RWPE1 (cell line): ENCODE measurements at regions not wholly inside any gene's neighbourhood (a gene's known extent, or its start where the extent isn't known, plus 50 kb on each side); places are given as distances from the start of the nearest gene placed in this dataset.

ENCODE experiments used
- CTCF ChIA-PET: fragments of 350-600 bp; sonication (Branson Sonifier 250); formaldehyde crosslinking; extraction: SDS; loops from one replicate; lab custom pipeline; 2021; lab: Yijun Ruan, JAX
- POLR2A ChIA-PET: fragments of 400-600 bp; formaldehyde crosslinking; extraction: SDS; loops from one replicate; lab custom pipeline; 2020; ENCODE audit warnings: antibody characterized with exemption; ENCODE audit not compliant: low non-redundant PET; lab: Yijun Ruan, JAX
- DNase-seq: peaks from one replicate; pipeline ENCODE4 v3.0.0; 2012; ENCODE audit warnings: low spot score
- H3K27ac ChIP-seq: fragments of 450-650 bp; 2 replicates; pipeline ENCODE4 v1.5.1; 2017
- TF ChIP-seq, protein P1 (sequence below): fragments of 450-650 bp; conservative IDR thresholded peaks from 2 replicates; pipeline ENCODE4 v1.5.1; 2017; ENCODE audit warnings: low read depth, mild to moderate bottlenecking

- ChIA-PET CTCF (no interaction called here), POLR2A (no interaction called here)
- TF ChIP-seq, protein P1, sequence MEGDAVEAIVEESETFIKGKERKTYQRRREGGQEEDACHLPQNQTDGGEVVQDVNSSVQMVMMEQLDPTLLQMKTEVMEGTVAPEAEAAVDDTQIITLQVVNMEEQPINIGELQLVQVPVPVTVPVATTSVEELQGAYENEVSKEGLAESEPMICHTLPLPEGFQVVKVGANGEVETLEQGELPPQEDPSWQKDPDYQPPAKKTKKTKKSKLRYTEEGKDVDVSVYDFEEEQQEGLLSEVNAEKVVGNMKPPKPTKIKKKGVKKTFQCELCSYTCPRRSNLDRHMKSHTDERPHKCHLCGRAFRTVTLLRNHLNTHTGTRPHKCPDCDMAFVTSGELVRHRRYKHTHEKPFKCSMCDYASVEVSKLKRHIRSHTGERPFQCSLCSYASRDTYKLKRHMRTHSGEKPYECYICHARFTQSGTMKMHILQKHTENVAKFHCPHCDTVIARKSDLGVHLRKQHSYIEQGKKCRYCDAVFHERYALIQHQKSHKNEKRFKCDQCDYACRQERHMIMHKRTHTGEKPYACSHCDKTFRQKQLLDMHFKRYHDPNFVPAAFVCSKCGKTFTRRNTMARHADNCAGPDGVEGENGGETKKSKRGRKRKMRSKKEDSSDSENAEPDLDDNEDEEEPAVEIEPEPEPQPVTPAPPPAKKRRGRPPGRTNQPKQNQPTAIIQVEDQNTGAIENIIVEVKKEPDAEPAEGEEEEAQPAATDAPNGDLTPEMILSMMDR = no peak
- DNase-seq = no peak
- H3K27ac ChIP-seq = no peak overlapping the region
These were observed 247.6 kb upstream of the CNKSR2 start for GRCh38 chrX:21126661-21127060.

- H3K27ac ChIP-seq = no peak overlapping the region
- POLR2A ChIA-PET = no interaction called here
- CTCF ChIA-PET = no interaction called here
- no peak for DNase-seq
- TF ChIP-seq, protein P1 = no peak
These were observed 242.9 kb upstream of the CNKSR2 start for GRCh38 chrX:21131346-21131745.

DNA sequence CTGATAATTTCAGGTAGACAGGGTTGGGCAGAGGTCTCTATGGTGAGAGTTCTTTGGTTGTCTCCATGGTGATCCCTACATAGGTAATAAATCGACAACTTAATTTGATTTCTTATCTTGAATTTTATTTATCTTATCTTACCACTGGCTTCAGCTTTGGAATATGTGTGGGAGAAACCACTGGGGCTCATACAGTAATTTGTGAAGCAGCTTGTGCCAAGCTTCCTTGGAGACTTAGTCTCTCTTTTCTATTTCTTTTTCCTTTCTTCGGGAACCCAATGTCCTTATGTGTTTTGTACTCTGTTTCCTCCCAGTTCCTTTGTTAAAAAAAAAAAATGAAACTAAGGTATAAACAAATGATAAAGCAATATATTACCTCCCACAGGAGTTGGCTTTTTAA lies 242.4 kb upstream of the CNKSR2 start:
- POLR2A ChIA-PET = no interaction called here
- CTCF ChIA-PET = no interaction called here
- no peak for DNase-seq
- TF ChIP-seq, protein P1 = no peak
- H3K27ac ChIP-seq = no peak overlapping the region

GRCh38 chrX:21132686-21133393 lies 241.4 kb upstream of the CNKSR2 start:
- H3K27ac ChIP-seq = no peak overlapping the region
- ChIA-PET CTCF (no interaction called here), POLR2A (no interaction called here)
- no peak for DNase-seq
- TF ChIP-seq, protein P1 = no peak

- no peak for DNase-seq
- CTCF ChIA-PET = no interaction called here
- H3K27ac ChIP-seq = no peak overlapping the region
- POLR2A ChIA-PET = no interaction called here
- TF ChIP-seq, protein P1 = no peak
These were observed 224.0 kb upstream of the CNKSR2 start for GRCh38 chrX:21150208-21150607.

DNA sequence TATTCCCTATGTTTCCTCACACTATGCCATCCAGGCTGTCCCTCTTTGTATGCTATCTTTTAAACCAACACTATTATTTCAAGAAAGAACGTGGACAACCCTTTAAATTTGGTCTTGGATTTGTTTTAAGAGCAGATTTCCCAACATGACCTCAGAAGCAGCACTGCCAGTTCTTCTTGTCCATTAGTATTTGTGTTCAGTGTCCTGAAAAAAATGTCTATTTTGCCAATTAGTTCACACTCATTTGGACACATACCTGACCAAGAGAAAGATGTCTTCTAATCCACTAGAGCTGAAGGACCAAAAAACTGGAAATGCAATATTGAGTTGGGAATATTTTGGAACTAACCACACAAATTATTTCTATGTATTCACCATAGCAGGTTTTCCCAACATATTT lies 223.2 kb upstream of the CNKSR2 start:
- no peak for DNase-seq
- TF ChIP-seq, protein P1 = no peak
- CTCF ChIA-PET = no interaction called here
- POLR2A ChIA-PET = no interaction called here
- no peak overlapping the region for H3K27ac ChIP-seq
